NCI-H2081 (cell line): ENCODE measurements at regions not wholly inside any gene's neighbourhood (a gene's known extent, or its start where the extent isn't known, plus 50 kb on each side); places are given as distances from the start of the nearest gene placed in this dataset.

Experiments
- DNase-seq, 2 experiments: peaks; one replicate each; lab custom pipeline; 2025; lab: John Stamatoyannopoulos, UW

DNA sequence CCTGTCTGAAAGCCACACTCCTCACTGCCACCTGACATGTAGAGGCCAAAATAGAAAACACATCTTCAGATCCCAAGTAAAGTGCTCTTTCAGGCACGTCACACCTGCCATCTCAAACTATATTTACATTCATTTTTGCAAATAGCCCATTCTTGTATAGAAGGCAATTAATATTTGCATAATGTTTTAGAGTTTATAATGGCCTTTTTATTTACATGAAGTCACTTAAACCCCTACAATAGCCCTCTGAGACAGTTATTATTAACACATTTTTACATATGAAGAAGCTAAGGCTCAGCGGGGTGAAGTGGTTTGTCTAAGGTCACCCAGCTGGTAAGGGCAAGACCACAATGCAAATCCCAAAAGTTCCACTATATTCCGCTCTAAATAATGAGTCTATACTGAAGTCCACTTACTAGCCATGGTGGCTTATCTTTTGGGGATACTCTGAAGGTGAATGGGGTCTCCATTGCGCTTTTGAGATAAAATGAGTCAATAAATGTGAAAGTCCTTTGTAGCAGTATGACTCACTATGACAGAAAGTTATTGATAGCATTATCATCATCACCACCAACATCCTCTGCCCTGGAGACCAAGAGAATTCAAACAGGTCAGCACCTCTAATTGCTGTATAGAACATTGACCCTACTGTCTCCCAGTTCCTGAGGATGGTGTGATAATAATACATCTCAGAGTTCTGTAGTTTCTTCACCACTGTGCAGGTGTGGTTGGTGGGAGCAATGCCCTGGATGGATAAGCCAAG, 155.9 kb upstream of the BCL6 start:
- DNase-seq = no peak

DNA sequence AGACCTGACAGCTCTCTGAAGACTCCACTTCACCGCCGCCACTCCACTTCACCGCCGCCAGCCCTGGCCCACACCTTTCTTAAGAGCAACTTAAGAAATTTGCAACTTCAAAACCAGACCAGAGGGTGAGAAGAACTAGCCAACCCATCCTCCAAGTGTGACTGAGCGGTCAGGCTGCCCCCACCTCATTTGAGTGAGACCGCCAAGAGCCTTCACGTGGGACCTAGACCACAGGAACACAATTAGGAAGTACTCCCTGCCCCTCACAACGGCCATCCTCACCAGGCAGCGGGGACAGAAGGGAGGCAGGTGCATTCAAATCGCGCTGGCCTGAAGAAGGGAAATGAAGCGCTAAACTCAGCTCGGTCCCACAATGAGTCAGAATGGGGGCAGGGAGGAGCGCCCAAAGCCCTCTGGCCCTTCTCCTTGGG, 156.8 kb upstream of the BCL6 start:
- no peak for DNase-seq

DNA sequence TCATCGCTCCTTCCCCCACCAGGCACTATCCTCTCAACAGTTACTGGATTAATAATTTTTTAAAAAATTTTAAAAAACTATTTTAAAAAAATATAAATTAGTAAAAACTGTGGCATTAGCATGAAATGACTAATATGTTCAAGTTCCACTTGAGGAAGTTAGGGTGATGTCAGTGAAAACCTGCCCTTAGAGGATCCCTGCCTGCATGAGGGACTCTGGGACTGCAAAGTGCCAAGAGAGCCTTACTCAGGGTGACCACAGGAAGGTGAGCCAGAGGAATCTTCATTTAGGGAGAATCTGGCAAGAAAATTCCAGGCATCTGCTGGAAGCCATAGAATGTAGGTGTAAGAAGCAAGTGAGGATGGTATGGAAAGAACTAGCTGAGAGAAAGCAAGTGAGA, 157.7 kb upstream of the BCL6 start:
- DNase-seq = no peak

DNA sequence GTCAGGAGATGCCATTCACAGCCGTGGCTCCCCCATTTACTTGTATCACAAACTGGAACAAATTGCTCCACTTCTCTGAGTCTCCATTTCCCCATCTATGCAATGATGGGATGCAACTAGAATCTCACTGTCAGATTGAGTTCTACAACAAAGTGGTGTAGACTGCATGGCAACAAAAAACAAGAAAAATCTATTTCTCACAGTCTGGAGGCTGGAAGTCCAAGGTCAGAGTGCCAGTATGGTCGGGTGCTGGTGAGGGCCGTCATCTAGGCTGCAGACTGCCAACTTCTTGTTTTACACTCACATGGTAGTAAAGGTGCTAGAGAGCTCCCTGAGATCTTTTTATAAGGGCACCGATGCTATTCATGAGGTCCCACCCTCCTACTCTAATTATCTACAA, 158.4 kb upstream of the BCL6 start:
- DNase-seq = no peak

DNA sequence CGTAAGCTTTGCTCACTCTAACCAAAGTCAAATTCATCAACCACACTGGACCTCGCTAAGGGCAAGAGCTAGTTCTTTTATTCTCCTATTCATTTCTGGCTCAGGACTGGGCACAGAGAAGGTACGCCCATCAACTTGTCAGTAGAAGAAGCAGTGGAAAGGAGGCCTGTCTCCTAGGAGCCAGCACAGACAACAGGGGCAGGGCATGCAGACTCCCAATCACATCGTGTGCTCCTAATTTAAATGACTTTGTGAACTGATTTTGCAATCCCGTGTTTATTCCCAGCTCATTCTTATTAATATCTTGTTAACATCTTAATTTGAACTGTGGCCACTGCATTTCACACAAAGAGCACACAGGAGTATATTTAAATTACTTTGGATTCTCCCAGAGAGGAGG, 161.1 kb upstream of the BCL6 start:
- no peak for DNase-seq

DNA sequence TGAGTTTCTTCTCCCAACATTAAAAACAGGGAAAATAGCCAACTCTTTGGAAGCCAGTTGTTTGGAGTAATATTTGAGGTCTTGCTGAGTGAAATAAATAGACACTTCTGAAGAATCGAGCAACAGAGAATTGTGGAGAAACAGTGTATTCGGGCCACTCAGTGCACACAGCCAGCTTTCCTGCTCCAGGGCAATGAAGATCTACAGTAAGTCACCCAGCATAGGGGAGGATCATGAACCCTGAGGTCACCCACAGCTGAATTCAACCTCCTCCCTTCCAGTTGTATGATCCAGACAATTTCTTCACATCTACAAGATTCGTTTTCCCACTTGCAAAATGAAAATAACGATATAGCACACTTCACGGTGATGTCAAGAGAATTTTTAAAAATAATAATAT, 161.7 kb upstream of the BCL6 start:
- DNase-seq = no peak

DNA sequence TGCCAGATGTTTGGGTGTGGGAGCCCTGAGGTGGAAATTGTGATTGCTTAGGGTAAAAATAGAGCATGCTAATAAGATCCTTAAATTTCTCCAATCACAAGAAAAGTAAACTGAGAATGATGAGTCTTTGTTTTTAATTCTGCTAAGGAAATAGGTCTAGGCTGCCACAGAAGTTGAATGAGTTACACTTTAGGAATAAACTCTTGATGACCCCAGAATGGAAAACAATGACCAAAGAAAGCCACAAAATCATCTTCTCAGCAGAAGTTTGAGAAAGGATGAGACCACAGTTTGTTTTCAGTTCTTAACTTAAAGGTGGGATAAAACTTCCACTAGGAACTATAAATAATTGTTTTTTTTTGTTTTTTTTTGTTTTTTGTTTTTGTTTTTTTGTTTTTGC, 164.6 kb upstream of the BCL6 start:
- DNase-seq = no peak

DNA sequence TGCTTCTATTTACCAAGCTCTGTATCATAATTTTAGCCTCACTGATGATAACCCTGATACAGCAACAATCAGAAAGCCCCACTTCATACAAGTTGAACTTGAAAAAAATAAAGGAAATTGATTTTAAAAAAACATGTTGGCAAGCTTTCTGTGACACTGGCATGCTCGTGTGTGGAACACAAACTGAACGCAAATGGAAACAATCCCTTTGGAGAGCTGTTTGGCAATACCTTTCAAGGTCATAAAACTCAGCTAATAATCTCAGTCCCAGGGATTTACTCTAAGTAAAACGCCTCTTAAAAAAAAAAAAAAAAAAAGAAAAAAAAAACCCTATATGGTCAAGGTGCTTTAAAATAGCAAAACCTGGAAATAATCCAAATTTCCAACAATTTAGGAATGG, 166.7 kb upstream of the BCL6 start:
- no peak for DNase-seq

DNA sequence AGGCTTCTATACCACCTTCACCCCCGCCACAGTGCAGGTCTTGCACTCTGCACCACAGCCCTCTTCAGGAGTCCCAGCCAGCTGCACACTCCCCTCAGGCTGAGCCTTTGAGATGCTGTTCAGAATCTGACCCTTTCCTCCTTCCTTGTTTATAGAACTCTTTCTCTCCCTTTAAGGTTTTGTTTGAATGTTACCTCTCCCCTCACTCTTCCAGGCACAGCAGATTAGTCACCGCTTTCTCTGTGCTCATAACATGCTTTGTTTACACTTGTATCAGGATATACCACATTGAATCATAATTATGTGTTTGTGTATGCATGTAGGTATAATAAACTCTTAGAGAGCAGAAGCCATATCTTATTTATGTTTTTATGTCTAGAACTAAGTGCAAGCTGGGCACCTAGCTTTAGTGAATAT, 168.4 kb upstream of the BCL6 start:
- DNase-seq = peak in 1 of 2 experiments; percentile 33

DNA sequence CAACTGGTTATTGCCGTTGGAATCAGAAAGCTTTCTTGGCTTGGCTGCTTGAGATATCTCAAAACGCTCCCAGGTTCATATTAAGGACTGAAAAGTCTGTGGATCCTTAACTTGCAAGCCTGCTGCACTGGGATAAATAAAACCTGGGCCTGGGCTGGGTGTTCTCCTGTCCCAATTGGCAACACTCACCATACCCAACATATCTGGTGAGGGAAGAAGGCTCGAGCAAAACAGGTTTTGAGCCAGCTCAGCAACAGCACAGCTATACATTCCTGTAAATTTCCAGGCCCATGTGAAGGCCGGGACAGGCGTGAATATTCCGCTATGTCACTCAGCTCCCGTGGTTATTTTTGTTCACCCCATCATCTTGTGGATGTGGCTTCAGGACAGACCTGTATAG, 169.0 kb upstream of the BCL6 start:
- no peak for DNase-seq

DNA sequence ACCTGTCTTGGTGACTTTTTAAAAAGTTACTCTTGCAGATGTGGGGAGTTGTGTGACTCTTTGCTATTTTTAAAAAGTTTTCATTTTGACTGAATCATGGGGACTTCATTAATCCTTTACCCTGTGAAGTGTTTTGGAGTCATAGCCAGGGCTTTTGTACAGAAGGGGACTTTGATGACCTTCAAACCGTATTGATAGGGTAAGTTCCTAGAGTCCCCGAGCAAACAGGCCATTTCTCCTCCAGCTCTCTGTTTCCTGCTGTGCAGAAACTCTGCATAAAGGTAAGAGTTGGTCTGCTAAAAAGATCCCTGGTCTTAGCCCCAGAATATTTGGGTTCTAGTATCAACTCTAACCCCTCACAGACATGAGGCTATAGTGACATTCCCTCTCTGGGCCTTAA, 170.8 kb upstream of the BCL6 start:
- no peak for DNase-seq

DNA sequence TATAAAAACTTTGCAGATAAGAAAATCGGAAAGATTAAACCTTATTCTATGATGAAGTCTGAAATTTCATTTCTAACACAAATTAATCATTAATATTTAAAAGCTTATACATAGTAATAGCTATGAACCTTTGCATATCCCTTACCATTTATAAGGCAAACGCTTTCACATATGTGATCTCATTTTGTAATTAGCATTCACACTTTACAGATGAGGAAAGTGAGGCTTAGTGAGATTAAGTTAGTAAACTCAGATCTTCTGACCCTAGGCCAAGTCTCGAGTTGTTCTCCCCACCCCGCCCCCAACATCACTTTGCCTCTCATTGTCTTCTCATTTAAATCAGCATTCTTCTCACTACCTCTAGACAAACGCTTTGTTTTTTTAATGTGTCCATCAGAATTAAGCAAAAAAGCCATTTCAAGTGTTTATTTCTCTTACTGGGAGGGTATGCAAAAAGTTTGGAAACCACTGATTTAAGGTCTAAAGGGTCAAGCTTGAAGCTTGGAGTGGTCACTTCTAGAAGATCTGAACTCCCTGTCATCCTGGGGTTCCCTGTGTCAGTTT, 172.9 kb upstream of the BCL6 start:
- DNase-seq = no peak

DNA sequence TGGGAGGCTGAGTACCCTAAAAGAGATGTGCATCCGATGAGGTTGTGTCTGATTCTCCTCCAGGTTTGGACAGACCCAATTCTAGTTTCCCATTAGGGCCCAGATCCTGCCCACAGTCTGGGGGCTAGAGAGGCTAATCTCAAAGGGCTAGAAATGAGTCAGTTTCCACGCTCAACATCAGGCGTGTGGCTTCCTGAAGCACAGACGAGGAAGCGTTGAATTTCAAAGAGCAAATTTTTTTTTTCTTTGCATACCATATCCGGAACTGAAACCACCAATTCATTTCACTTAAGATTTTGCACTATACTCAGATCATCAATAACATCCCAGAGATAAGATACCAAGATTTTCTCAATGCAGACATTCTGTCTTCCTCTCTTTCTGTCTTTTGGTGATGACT, 173.8 kb upstream of the BCL6 start:
- no peak for DNase-seq

DNA sequence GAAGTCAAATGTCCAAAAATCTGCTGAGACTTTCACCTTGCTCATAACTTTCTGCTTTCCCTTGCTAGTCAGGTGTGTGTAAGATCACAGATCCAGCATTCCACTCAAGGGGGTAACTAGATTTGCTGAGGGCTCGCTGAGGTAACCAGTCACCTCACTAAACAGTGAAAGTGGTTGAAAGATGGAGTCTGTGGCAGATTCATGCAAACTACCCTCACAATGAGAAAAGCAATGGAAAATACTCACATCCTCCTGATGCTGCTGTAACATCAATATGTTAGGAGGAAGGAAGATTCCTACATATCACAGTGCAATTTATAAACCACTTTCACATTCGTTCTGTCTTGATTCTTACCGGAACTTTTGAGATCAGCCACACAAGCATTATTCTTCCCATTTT, 174.3 kb upstream of the BCL6 start:
- DNase-seq = no peak

DNA sequence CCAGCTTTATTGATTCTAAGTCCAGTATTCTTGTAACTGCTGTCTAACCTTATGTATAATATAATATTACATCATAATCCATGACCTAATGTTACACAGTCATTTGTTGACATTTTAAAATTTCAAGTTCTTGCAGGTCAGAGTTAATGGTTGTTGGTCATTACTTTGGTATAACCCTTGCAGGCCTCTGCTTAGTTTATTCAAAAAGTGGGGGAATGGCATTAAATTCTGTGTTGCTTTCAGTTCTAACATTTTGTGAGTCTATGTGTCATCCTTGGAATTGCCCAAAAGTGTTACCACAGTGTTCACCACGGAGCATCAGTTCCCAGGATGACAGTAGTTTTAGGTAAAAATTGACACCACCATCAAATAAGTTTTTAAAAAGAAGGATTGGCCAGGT, 174.8 kb upstream of the BCL6 start:
- DNase-seq = no peak

DNA sequence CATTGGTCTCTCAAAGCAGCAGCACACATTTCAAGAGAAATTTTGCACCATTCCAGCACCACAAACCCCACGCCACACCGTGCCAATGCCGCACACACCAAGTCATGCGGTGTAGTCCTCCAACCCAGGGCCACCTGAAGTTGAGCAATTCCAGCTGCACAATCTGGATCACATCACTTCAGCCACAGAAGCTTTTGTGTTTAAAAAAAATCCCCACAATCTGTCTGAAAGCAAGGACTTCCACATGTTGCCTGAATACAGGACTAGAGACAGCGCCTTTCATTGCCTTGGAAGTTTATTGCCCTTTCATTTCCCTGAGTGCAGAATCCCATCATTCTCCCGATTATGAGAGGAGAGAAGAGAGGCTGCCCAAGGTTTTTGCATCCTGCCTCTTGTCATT, 175.6 kb upstream of the BCL6 start:
- DNase-seq = no peak

DNA sequence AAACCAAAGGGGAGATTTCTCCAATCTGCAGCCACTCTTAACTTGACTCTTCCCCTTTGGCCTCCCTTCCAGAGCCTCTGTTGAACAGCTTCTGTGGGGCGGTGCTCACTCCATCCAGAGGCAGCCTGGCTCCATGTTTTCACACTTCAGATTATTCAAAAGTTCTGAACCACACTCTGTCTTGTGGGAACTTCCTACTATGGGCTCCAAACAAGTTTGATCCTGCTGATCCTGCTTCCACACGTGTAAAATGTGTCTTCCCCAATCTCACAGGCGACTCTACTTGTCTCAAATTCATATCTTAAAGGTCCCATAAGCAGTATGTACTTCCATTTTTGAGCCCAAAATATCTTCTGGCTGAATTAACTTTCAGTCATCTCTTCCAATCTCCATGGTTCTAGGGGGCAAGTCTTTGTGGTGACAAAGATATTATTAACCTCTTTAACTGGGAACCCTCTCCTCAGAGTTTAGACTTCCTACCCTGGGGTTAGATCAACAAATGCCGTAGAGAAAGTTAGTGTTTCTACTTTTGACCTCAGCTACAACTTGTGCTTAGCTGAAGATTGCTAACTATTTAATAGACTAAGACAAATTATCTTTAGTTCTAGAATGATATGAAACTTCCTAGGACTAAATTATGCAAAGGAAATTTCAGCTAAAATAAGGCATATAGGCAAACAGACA, 176.3 kb upstream of the BCL6 start:
- DNase-seq = no peak

DNA sequence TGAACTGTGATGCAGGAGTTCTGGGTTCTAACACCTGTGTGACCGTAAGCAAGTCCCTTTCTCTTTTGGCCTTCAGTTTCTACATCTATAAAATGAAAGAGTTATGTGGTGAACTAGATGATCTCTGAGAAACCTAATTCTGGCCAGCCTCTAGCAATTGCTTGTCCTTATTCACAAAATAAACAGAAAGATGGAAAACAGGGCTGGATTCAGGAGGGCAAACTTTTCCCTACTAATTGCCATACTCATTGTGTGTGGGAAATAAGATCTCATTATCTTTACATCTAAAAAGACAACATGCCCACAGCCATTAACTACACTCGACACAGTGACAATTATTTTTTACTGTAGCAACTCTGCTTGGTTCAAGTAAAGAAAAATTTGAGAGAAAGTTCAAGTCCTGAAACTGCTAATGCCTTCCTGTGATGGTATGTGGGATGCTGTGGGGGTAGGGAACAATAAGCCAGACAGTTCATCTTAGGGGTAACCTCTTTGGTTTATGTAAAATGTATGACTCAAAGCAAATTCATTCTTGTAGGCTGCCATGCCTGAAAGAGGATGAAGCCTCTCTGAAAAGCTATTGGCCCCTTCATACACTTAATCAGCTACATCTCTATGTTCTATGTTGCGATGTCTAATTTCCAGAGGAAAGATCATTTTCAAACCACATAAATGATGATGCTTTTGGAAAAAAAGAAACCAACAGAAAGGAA, 177.6 kb upstream of the BCL6 start:
- no peak for DNase-seq

DNA sequence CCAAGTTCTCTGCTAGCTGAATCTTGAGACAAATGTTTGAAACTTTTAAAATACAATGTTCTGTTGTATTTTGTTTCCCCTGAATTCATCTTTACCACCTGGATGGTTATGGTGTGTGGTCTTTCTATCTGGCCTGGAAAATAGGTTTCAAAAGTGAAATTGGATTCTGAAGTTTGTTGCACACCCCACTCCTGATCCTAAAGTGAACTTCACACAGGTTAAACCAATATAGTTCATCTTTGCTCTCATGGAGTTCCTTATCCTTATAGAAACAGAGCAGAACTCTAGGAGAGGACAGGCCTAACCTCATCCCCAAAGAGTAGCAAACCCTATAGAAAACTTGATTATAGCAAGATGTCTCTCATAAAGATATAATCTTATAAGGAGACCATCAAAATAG, 179.4 kb upstream of the BCL6 start:
- DNase-seq = no peak

DNA sequence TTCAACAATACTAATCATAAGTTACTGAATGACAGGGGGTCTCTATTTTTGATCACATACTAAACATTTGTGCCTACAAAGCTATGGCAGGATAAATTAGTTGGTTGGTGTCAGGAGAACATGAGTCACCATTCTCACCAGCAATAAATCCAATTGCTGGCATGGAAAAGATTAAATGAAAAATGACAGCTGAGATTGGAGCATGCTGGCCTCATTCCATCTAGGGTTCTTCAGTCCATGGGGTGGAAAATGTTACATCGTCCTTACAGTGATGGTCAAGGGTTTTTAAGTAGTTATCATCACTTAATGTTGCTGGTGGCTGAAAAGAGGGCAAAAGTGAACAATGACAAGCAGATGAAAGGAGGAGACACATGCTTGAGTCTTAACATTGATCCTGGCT, 180.1 kb upstream of the BCL6 start:
- DNase-seq = no peak

DNA sequence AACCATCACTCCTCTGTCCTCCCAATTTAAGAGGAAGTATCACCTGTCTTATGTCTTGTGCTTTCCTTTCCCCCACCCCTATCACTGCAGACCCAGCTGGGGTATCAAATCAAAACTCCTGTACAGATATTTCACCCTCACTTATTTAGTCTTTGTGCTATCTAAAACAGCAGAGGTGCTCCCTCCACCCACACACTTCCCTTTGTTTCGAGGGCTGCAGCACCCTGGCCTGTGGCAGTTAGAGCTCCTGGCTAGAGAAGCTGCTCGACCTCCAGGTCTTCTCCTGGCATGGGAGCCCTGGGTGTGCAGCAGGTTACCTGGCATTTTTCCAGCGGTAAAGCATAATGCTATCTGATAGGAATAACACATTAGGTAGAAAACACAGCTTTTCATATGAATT, 181.4 kb upstream of the BCL6 start:
- DNase-seq = no peak

DNA sequence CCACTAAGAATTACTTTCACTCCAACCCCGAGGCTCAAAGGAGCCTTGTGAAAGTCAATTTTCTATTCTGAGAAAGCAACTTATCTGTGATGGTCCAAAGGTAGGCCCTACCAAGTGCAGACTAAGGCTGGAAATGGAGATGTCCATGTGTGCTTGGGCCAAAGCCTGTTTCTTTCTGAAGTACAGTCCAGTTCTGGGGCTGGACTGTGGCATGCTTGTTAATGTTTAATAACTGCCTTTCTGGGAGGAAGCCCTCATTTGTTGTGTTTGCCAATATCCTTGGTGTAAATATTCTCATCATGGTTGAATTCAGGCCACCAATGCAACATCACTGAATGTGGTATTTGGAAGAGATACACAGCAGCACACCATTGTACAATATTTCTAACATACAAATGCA, 182.3 kb upstream of the BCL6 start:
- DNase-seq = no peak
